Neural progenitor cell (in vitro differentiated cells): ENCODE measurements at regions not wholly inside any gene's neighbourhood (a gene's known extent, or its start where the extent isn't known, plus 50 kb on each side); places are given as distances from the start of the nearest gene placed in this dataset.

Experiments
- DNase-seq: peaks from one replicate; pipeline ENCODE4 v3.0.0-alpha.2; 2016; ENCODE audit warnings: low spot score
- H2AFZ ChIP-seq: fragments of 200-600 bp; sonication (generic); replicated peaks from 2 replicates; pipeline ENCODE4 v1.6.1; 2016; ENCODE audit warnings: antibody characterized with exemption
- H3F3A ChIP-seq: fragments of 200-600 bp; sonication (generic); 2 replicates; pipeline ENCODE4 v1.6.1; 2016; ENCODE audit warnings: antibody characterized with exemption, low read depth
- H3K27ac ChIP-seq: fragments of 200-600 bp; sonication (generic); 2 replicates; pipeline ENCODE4 v1.5.1; 2016; ENCODE audit warnings: mild to moderate bottlenecking
- H3K27me3 ChIP-seq: fragments of 200-600 bp; sonication (generic); 2 replicates; pipeline ENCODE4 v1.6.1; 2016; ENCODE audit warnings: mild to moderate bottlenecking, moderate library complexity
- H3K36me3 ChIP-seq: fragments of 200-600 bp; sonication (generic); 2 replicates; pipeline ENCODE4 v1.5.1; 2016
- H3K4me1 ChIP-seq: fragments of 200-600 bp; sonication (generic); 2 replicates; pipeline ENCODE4 v1.6.1; 2016; ENCODE audit warnings: mixed run types
- H3K4me2 ChIP-seq: fragments of 200-600 bp; sonication (generic); 2 replicates; pipeline ENCODE4 v1.6.1; 2016
- H3K4me3 ChIP-seq: fragments of 200-600 bp; sonication (generic); 2 replicates; pipeline ENCODE4 v1.5.1; 2016
- H3K79me2 ChIP-seq: fragments of 200-600 bp; sonication (generic); 2 replicates; pipeline ENCODE4 v1.6.1; 2016; ENCODE audit warnings: low read depth
- H3K9ac ChIP-seq: fragments of 200-600 bp; sonication (generic); 2 replicates; pipeline ENCODE4 v1.6.1; 2016
- H3K9me3 ChIP-seq: fragments of 200-600 bp; sonication (generic); 2 replicates; pipeline ENCODE4 v1.5.1; 2016; ENCODE audit warnings: low read depth
- H4K20me1 ChIP-seq: fragments of 200-600 bp; sonication (generic); 2 replicates; pipeline ENCODE4 v1.6.1; 2016; ENCODE audit warnings: low read depth
- H3K27ac Mint-ChIP-seq: 3 replicates; pipeline ENCODE4 v1.8.0; 2021; ENCODE audit warnings: mixed read lengths
- H3K27me3 Mint-ChIP-seq: 2 replicates; pipeline ENCODE4 v1.8.0; 2022; ENCODE audit warnings: low read depth, mild to moderate bottlenecking, inconsistent platforms, moderate library complexity, mixed read lengths; ENCODE audit not compliant: insufficient read depth
- H3K36me3 Mint-ChIP-seq: 3 replicates; pipeline ENCODE4 v1.8.0; 2021; ENCODE audit warnings: mixed read lengths
- H3K4me1 Mint-ChIP-seq: 3 replicates; pipeline ENCODE4 v1.8.0; 2021; ENCODE audit warnings: mixed read lengths
- H3K4me3 Mint-ChIP-seq: 3 replicates; pipeline ENCODE4 v1.8.0; 2021; ENCODE audit warnings: mild to moderate bottlenecking, moderate library complexity, mixed read lengths
- H3K9me3 Mint-ChIP-seq: 3 replicates; pipeline ENCODE4 v1.8.0; 2020; ENCODE audit warnings: mixed read lengths
- EZH2 ChIP-seq: fragments of 200-600 bp; sonication (generic); IDR thresholded peaks from 2 replicates; pipeline ENCODE4 v1.6.1; 2017; ENCODE audit warnings: antibody characterized with exemption, mild to moderate bottlenecking, moderate library complexity
- EZH2phosphoT487 ChIP-seq: fragments of 200-600 bp; sonication (generic); IDR thresholded peaks from 2 replicates; pipeline ENCODE4 v1.6.1; 2017; ENCODE audit warnings: antibody characterized with exemption
- TF ChIP-seq, protein P1 (sequence below): fragments of 200-600 bp; sonication (generic); IDR thresholded peaks from 2 replicates; pipeline ENCODE4 v1.5.1; 2017; ENCODE audit warnings: antibody characterized with exemption, mild to moderate bottlenecking

DNA sequence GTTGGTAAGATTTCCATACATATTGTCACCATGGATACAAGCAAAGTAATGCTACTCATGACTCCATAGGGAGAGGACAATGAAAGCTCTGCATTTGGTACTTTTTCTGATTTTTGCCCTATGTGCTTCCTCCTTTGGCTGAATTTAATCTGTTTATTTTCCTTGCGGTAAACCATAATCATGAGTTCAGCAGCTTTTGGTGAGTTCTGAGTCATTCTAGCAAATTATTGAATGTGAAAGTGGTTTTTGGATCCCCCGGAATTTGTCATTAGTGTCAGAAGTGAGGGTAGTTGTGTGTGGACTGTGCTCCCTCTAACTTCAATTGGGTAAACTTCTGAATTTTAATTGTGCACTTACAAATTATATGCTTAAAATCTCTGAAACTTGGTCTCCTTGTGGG lies 170.3 kb downstream of the MOSPD2 start:
- no peak overlapping the region for H2AFZ ChIP-seq
- H3K4me1 ChIP-seq: no peaks in the 10 kb centered on the region
- H3K27ac Mint-ChIP-seq: no peak overlapping the region
- H3K27me3 ChIP-seq: no peaks in the 10 kb centered on the region
- H3K4me1 Mint-ChIP-seq: peaks cover 5% of the 10 kb centered on the region
- no peaks in the 10 kb centered on the region for H3F3A ChIP-seq
- no peaks in the 10 kb centered on the region for H4K20me1 ChIP-seq
- peaks cover 13% of the 10 kb centered on the region for H3K9me3 ChIP-seq
- no peaks in the 10 kb centered on the region for H3K27me3 Mint-ChIP-seq
- no peaks in the 10 kb centered on the region for H3K79me2 ChIP-seq
- no peak overlapping the region for H3K4me2 ChIP-seq
- no peak overlapping the region for H3K4me3 ChIP-seq
- H3K9ac ChIP-seq: no peak overlapping the region
- no peak overlapping the region for H3K4me3 Mint-ChIP-seq
- no peak for DNase-seq
- no peaks in the 10 kb centered on the region for H3K36me3 Mint-ChIP-seq
- H3K27ac ChIP-seq: no peak overlapping the region
- TF ChIP-seq EZH2 (no peak), EZH2phosphoT487 (no peak)
- TF ChIP-seq, protein P1, sequence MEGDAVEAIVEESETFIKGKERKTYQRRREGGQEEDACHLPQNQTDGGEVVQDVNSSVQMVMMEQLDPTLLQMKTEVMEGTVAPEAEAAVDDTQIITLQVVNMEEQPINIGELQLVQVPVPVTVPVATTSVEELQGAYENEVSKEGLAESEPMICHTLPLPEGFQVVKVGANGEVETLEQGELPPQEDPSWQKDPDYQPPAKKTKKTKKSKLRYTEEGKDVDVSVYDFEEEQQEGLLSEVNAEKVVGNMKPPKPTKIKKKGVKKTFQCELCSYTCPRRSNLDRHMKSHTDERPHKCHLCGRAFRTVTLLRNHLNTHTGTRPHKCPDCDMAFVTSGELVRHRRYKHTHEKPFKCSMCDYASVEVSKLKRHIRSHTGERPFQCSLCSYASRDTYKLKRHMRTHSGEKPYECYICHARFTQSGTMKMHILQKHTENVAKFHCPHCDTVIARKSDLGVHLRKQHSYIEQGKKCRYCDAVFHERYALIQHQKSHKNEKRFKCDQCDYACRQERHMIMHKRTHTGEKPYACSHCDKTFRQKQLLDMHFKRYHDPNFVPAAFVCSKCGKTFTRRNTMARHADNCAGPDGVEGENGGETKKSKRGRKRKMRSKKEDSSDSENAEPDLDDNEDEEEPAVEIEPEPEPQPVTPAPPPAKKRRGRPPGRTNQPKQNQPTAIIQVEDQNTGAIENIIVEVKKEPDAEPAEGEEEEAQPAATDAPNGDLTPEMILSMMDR: no peak
- H3K9me3 Mint-ChIP-seq: peaks cover 5% of the 10 kb centered on the region
- no peaks in the 10 kb centered on the region for H3K36me3 ChIP-seq

- Mint-ChIP-seq H3K4me3 (no peak overlapping the region), H3K4me1 (no peaks in the 10 kb centered on the region), H3K27me3 (peaks cover 2% of the 10 kb centered on the region), H3K36me3 (no peaks in the 10 kb centered on the region), H3K27ac (no peak overlapping the region), H3K9me3 (no peaks in the 10 kb centered on the region)
- Histone ChIP-seq H3K9ac (no peak overlapping the region), H3K4me1 (no peaks in the 10 kb centered on the region), H4K20me1 (no peaks in the 10 kb centered on the region), H3K79me2 (no peaks in the 10 kb centered on the region), H3K27me3 (no peaks in the 10 kb centered on the region), H3F3A (no peaks in the 10 kb centered on the region), H3K36me3 (no peaks in the 10 kb centered on the region), H3K4me2 (no peak overlapping the region), H3K27ac (no peak overlapping the region), H3K9me3 (peaks cover 3% of the 10 kb centered on the region), H3K4me3 (no peak overlapping the region), H2AFZ (no peak overlapping the region)
- DNase-seq: no peak
- TF ChIP-seq, protein P1: no peak
- no peak for TF ChIP-seq EZH2
- TF ChIP-seq EZH2phosphoT487: no peak
Observed at GRCh38 chrX:15033917-15034316, 160.7 kb downstream of the MOSPD2 start.

DNA sequence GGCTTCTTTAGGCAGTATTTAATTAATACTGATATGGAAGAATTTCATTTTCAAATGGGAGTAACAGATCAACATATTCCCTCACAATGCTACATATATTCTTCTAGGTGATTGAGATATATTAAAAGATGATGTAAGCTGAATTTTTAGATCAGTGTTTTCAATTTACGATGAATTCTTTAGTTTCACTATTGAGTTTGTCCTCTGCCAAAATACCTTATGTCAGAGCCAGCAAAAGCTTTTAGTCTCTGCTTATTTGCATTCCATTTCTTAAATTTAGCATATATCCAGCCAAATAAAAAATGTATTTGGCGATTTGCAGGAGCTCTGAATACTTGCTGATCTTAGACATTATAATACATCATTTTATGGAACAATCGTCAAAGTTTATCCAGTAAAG lies 144.3 kb downstream of the MOSPD2 start:
- H3K4me3 ChIP-seq: no peak overlapping the region
- H3K4me1 Mint-ChIP-seq: no peaks in the 10 kb centered on the region
- H4K20me1 ChIP-seq: no peaks in the 10 kb centered on the region
- TF ChIP-seq EZH2 (no peak), EZH2phosphoT487 (no peak)
- TF ChIP-seq, protein P1: no peak
- no peaks in the 10 kb centered on the region for H3K9me3 Mint-ChIP-seq
- no peak for DNase-seq
- no peak overlapping the region for H3K9ac ChIP-seq
- no peak overlapping the region for H3K4me3 Mint-ChIP-seq
- no peaks in the 10 kb centered on the region for H3F3A ChIP-seq
- H3K4me2 ChIP-seq: no peak overlapping the region
- H3K36me3 ChIP-seq: no peaks in the 10 kb centered on the region
- no peaks in the 10 kb centered on the region for H3K36me3 Mint-ChIP-seq
- no peaks in the 10 kb centered on the region for H3K4me1 ChIP-seq
- H3K27me3 ChIP-seq: no peaks in the 10 kb centered on the region
- no peak overlapping the region for H3K27ac ChIP-seq
- H2AFZ ChIP-seq: no peak overlapping the region
- H3K27me3 Mint-ChIP-seq: no peaks in the 10 kb centered on the region
- H3K79me2 ChIP-seq: no peaks in the 10 kb centered on the region
- no peak overlapping the region for H3K27ac Mint-ChIP-seq
- H3K9me3 ChIP-seq: no peaks in the 10 kb centered on the region

GRCh38 chrX:15016051-15016450 lies 142.8 kb downstream of the MOSPD2 start:
- Mint-ChIP-seq H3K4me3 (no peak overlapping the region), H3K9me3 (no peaks in the 10 kb centered on the region), H3K27ac (no peak overlapping the region), H3K36me3 (no peaks in the 10 kb centered on the region), H3K4me1 (no peaks in the 10 kb centered on the region), H3K27me3 (no peaks in the 10 kb centered on the region)
- no peaks in the 10 kb centered on the region for H3K36me3 ChIP-seq
- no peaks in the 10 kb centered on the region for H3F3A ChIP-seq
- DNase-seq: no peak
- H3K79me2 ChIP-seq: no peaks in the 10 kb centered on the region
- H2AFZ ChIP-seq: no peak overlapping the region
- no peaks in the 10 kb centered on the region for H4K20me1 ChIP-seq
- H3K27ac ChIP-seq: no peak overlapping the region
- H3K9me3 ChIP-seq: no peaks in the 10 kb centered on the region
- no peak overlapping the region for H3K4me3 ChIP-seq
- H3K4me1 ChIP-seq: no peaks in the 10 kb centered on the region
- no peak for TF ChIP-seq EZH2
- TF ChIP-seq EZH2phosphoT487: no peak
- TF ChIP-seq, protein P1: no peak
- H3K9ac ChIP-seq: no peak overlapping the region
- no peak overlapping the region for H3K4me2 ChIP-seq
- no peaks in the 10 kb centered on the region for H3K27me3 ChIP-seq
